ENCODE measurements at regions not wholly inside any gene's neighbourhood (a gene's known extent, or its start where the extent isn't known, plus 50 kb on each side); places are given as distances from the start of the nearest gene placed in this dataset.

DNA sequence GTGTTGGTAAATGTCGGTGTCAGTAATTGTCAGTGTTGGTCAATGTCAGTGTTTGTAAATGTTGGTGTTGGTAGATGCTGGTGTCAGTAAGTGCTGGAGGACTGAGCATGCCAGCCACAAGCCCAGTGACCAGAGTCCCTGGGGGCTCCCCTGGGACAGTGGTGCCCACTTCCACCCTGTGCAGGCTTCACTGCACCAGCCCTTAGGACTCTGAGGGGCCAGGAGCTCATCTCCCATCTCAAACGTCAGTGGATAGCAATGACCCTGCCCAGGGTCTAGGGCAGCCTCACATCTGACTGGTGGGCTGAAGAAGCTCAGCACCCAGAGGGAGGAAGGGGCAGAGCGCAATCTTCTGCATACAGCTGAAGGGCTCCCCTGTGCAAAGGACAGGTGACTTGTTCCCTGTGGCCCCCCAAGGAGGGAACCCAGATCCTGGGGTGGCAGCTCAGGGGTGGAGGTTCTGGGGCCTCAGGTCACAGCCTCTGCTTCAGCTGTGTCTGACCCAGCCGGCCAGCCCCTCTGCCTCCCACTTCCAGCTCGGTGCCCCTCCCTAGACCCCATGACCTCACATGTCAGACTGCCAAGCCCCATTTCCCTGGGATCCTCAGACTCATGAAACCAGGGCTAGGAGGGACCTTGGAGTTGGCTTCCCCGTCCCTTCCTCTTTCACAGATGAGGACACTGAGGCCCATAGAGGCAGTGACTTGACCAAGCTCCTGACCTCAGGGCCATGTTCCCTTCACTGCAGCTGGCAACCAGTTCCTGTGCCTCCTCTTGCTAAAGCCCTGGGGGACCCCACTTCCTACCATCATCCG is 138.4 kb downstream of the CRYBB2 start:
- TF ChIP-seq, protein P1, sequence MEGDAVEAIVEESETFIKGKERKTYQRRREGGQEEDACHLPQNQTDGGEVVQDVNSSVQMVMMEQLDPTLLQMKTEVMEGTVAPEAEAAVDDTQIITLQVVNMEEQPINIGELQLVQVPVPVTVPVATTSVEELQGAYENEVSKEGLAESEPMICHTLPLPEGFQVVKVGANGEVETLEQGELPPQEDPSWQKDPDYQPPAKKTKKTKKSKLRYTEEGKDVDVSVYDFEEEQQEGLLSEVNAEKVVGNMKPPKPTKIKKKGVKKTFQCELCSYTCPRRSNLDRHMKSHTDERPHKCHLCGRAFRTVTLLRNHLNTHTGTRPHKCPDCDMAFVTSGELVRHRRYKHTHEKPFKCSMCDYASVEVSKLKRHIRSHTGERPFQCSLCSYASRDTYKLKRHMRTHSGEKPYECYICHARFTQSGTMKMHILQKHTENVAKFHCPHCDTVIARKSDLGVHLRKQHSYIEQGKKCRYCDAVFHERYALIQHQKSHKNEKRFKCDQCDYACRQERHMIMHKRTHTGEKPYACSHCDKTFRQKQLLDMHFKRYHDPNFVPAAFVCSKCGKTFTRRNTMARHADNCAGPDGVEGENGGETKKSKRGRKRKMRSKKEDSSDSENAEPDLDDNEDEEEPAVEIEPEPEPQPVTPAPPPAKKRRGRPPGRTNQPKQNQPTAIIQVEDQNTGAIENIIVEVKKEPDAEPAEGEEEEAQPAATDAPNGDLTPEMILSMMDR (IDR thresholded peaks at IDR 0.05), result no peak
- WGBS, 3 donors, result 72 to 86% (median 86%) methylated on average over 7 of the region's 7 CpGs
- intact Hi-C loops (cut with DNase I), result no loop called here

DNA sequence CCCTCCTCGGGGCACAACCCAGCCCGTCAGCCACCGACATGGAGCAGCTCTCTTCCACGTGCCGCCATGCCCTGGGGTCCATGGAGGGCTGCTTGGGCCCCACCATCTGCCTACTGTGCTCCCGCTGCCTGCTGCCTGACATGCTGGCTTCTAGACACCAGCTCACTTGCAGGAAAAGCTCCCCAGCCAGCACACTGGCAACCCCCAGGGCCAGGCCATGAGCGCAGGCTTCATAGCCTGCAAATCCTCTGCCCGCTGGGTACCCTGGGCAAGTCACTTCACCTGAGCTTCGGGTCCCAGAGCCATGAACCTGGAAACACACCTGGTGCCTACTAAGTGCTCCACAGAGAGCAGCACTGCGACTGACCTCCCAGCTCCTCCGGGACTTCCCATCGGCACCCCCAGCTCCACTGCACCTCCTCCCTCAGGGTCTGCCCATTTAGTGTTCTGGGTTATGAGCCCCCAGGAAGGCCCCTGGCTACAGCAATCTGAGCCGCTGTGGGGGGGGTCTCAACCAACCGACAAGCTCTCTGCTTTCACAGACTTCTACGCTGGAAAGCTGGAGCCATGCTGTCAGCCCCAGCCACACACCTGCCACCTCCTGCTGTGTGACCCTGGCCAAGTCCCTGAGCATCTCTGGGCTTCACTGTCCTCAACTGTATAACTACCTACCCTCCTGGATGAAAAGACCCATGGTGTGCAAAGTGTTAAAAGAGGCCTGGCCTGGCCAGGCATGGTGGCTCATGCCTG is 139.2 kb downstream of the CRYBB2 start:
- no peaks in the 10 kb centered on the region for H3K9me3 ChIP-seq
- no peaks in the 10 kb centered on the region for H3K4me1 ChIP-seq
- WGBS, 3 donors, result 86 to 88% (median 87%) methylated on average over 15 of the region's 15 CpGs
- H3K27ac ChIP-seq, result no peak overlapping the region
- H3K4me3 ChIP-seq, result no peak overlapping the region
- H3K36me3 ChIP-seq (ENCODE audit: insufficient read depth in 1 of 2, low read depth in 1 of 2), result peaks cover 3 to 23% of the 10 kb centered on the region in 2 donors
- TF ChIP-seq, protein P1 (IDR thresholded peaks at IDR 0.05), result no peak
- H3K27me3 ChIP-seq (ENCODE audit: insufficient read depth in 3 of 3, low read length in 2 of 3), result no peaks in the 10 kb centered on the region
- ATAC-seq (no peak), DNase-seq (no peak)
- intact Hi-C loops (cut with DNase I), result no loop called here

More for the DNA sequence above, 138.4 kb downstream of the CRYBB2 start:
- no peaks in the 10 kb centered on the region for H3K9me3 ChIP-seq
- H3K4me3 ChIP-seq, result no peak overlapping the region
- no peaks in the 10 kb centered on the region for H3K4me1 ChIP-seq
- no peak overlapping the region for H3K27ac ChIP-seq
- DNase-seq (no peak), ATAC-seq (no peak)
- H3K36me3 ChIP-seq (ENCODE audit: insufficient read depth in 1 of 2, low read depth in 1 of 2), result peaks cover 3 to 29% of the 10 kb centered on the region in 2 donors
- no peaks in the 10 kb centered on the region for H3K27me3 ChIP-seq (ENCODE audit: insufficient read depth in 3 of 3, low read length in 2 of 3)

DNA sequence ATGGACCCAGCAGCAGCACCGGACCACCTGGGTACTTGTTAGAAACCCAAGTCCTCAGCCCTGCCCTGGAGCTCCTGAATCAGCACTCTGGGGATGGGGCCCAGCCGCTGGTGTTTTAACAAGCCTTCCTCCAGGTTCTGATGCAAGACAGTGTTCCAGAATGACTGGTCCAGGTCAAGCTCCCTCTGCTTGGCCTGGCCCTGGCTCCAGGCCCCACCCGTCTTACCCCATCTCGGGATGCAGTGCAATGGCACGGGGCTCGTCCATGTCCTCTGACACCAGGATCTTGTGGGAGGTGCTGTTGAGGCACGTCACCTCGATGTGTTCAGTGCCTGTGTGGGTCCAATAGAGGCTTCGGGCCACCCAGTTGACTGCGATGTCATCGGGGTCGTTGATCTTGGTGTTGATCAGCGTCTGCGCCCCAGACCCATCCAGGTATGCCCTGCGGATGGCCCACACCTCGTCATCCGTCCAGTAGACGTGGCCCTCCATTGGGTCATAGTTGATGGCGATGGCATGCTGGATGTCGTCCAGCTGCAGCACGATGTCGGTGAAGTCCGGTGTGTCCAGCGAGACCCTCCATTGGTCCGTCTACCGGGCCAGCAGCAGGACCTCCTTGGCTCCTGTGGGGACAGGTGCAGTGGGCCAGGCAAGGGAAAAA is 140.3 kb downstream of the CRYBB2 start:
- WGBS, 3 donors, result 94 to 95% (median 95%) methylated on average over 26 of the region's 26 CpGs
- H3K27ac ChIP-seq, result no peak overlapping the region
- no peaks in the 10 kb centered on the region for H3K4me1 ChIP-seq
- ATAC-seq, result no peak
- intact Hi-C loops (cut with DNase I), result no loop called here
- H3K27me3 ChIP-seq (ENCODE audit: insufficient read depth in 3 of 3, low read length in 2 of 3), result no peaks in the 10 kb centered on the region
- peaks cover 3 to 12% of the 10 kb centered on the region in 2 donors for H3K36me3 ChIP-seq (ENCODE audit: insufficient read depth in 1 of 2, low read depth in 1 of 2)
- DNase-seq, result no peak
- TF ChIP-seq, protein P1 (IDR thresholded peaks at IDR 0.05), result no peak
- H3K9me3 ChIP-seq, result no peaks in the 10 kb centered on the region
- no peak overlapping the region for H3K4me3 ChIP-seq

DNA sequence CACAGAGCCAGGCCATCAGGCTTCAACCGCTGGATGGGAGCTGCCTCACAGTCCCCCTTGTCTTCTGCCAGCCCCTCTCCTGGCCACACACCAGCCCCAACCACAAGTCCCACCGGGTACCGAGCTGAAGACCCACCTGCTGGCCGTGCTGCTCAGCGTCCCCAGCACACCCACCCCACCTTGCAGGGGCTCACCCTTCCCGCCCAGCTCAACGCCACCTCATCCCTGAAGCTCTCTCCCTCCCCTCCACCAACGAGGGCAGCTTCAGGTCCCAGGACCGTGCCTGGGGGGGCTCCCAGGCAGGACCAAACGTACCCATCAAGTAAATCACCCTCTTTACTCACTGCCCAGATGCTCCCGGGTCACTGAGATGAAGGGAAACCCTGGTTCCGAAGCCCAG is 141.0 kb downstream of the CRYBB2 start:
- Histone ChIP-seq H3K27me3 (ENCODE audit: insufficient read depth in 3 of 3, low read length in 2 of 3) (no peaks in the 10 kb centered on the region), H3K9me3 (no peaks in the 10 kb centered on the region), H3K4me1 (no peaks in the 10 kb centered on the region), H3K4me3 (no peak overlapping the region), H3K36me3 (ENCODE audit: insufficient read depth in 1 of 2, low read depth in 1 of 2) (peaks cover 3 to 7% of the 10 kb centered on the region in 2 donors), H3K27ac (no peak overlapping the region)
- WGBS, 3 donors, result 90 to 95% (median 93%) methylated on average over 12 of the region's 12 CpGs
- intact Hi-C loops (cut with DNase I), result no loop called here
- ATAC-seq (no peak), DNase-seq (no peak)
- TF ChIP-seq, protein P1 (IDR thresholded peaks at IDR 0.05), result no peak
